Keratinocyte (primary cell): ENCODE measurements at regions not wholly inside any gene's neighbourhood (a gene's known extent, or its start where the extent isn't known, plus 50 kb on each side); places are given as distances from the start of the nearest gene placed in this dataset.

Source experiments
- DNase-seq: peaks from one replicate; pipeline ENCODE4 v3.0.0-alpha.2; 2011; ENCODE audit warnings: low read depth, missing footprints, low spot score
- FAIRE-seq: peaks from 2 replicates; lab custom pipeline; 2011; peaks lifted over from hg19 to GRCh38; lab: Jason Lieb, UNC
- H2AFZ ChIP-seq: 2 replicates; pipeline ENCODE4 v1.6.0; 2012; ENCODE audit warnings: low read length, control low read depth, inconsistent platforms; ENCODE audit not compliant: control insufficient read depth
- H3K27ac ChIP-seq: 2 replicates; pipeline ENCODE4 v1.5.1; 2011; ENCODE audit warnings: low read length; ENCODE audit not compliant: control insufficient read depth, insufficient read depth
- H3K27me3 ChIP-seq: 3 replicates; pipeline ENCODE4 v1.6.0; 2011; ENCODE audit warnings: low read length; ENCODE audit not compliant: control insufficient read depth, insufficient read depth; ENCODE audit errors: extremely low read depth
- H3K36me3 ChIP-seq, 2 experiments: 2 replicates in 1 of 2; 3 replicates in 1 of 2; pipeline ENCODE4 v1.5.1; 2011; ENCODE audit warnings: low read length in 2 of 2, mild to moderate bottlenecking in 1 of 2; ENCODE audit not compliant: control insufficient read depth in 2 of 2, insufficient read depth in 2 of 2; ENCODE audit errors: extremely low read depth in 1 of 2
- H3K4me1 ChIP-seq: 3 replicates; pipeline ENCODE4 v1.5.1; 2011; ENCODE audit warnings: low read length; ENCODE audit not compliant: control insufficient read depth, insufficient read depth; ENCODE audit errors: extremely low read depth
- H3K4me2 ChIP-seq: 3 replicates; pipeline ENCODE4 v1.6.0; 2011; ENCODE audit warnings: low read depth, low read length; ENCODE audit not compliant: control insufficient read depth, insufficient read depth; ENCODE audit errors: extremely low read depth
- H3K4me3 ChIP-seq, 3 experiments: fragments of 200-600 bp in 1 of 3; sonication (generic) in 1 of 3; 2 replicates in 2 of 3; 3 replicates in 1 of 3; pipeline ENCODE4 v1.5.1; 2011 to 2016; ENCODE audit warnings: low read length in 3 of 3, mild to moderate bottlenecking in 3 of 3, control low read depth in 2 of 3, inconsistent platforms in 1 of 3, low read depth in 1 of 3, mixed read lengths in 1 of 3, mixed run types in 1 of 3, moderate library complexity in 1 of 3; ENCODE audit not compliant: control insufficient read depth in 2 of 3, insufficient read depth in 2 of 3; ENCODE audit errors: extremely low read depth in 1 of 3
- H3K79me2 ChIP-seq: 2 replicates; pipeline ENCODE4 v1.6.0; 2012; ENCODE audit warnings: low read length; ENCODE audit not compliant: control insufficient read depth, insufficient read depth
- H3K9ac ChIP-seq: 3 replicates; pipeline ENCODE4 v1.6.0; 2011; ENCODE audit warnings: low read length; ENCODE audit not compliant: control insufficient read depth, insufficient read depth; ENCODE audit errors: extremely low read depth
- H3K9me1 ChIP-seq: 3 replicates; pipeline ENCODE4 v1.6.0; 2011; ENCODE audit warnings: low read length; ENCODE audit not compliant: control insufficient read depth, insufficient read depth; ENCODE audit errors: extremely low read depth
- H3K9me3 ChIP-seq: 2 replicates; pipeline ENCODE4 v1.5.1; 2012; ENCODE audit warnings: low read depth, low read length; ENCODE audit not compliant: control insufficient read depth
- H4K20me1 ChIP-seq: 3 replicates; pipeline ENCODE4 v1.6.0; 2011; ENCODE audit warnings: low read length; ENCODE audit not compliant: control insufficient read depth, insufficient read depth; ENCODE audit errors: extremely low read depth
- CTCF ChIP-seq, 3 experiments: IDR thresholded peaks in 1 of 3; conservative IDR thresholded peaks in 1 of 3; optimal IDR thresholded peaks in 1 of 3; 2 replicates in 2 of 3; 3 replicates in 1 of 3; pipeline versions ENCODE3 to v1.5.1; 2011; ENCODE audit warnings: low read length in 3 of 3, mild to moderate bottlenecking in 3 of 3, moderate library complexity in 2 of 3, control low read depth in 1 of 3, inconsistent platforms in 1 of 3; ENCODE audit not compliant: insufficient read depth in 2 of 3; ENCODE audit errors: extremely low read depth in 1 of 3
- EZH2 ChIP-seq: IDR thresholded peaks from one replicate; pipeline ENCODE4 v1.6.1; 2012; ENCODE audit warnings: inconsistent platforms, mild to moderate bottlenecking, low read length, moderate library complexity
- dilution Hi-C: fragments of 300-500 bp; cut with MboI; formaldehyde crosslinking; loops from one replicate; pipeline ENCODE4 v1.7.0; 2020; ENCODE audit warnings: low sequenced_read_pairs; ENCODE audit not compliant: extremely low pct_ligation_motif_present

- Histone ChIP-seq H3K4me3 (no peak overlapping the region), H3K9me3 (no peaks in the 10 kb centered on the region), H2AFZ (no peak overlapping the region), H3K4me2 (no peak overlapping the region), H3K9me1 (no peaks in the 10 kb centered on the region), H3K4me1 (no peaks in the 10 kb centered on the region), H4K20me1 (no peaks in the 10 kb centered on the region), H3K27ac (no peak overlapping the region), H3K27me3 (no peaks in the 10 kb centered on the region), H3K9ac (no peak overlapping the region), H3K79me2 (no peaks in the 10 kb centered on the region), H3K36me3 (no peaks in the 10 kb centered on the region)
- FAIRE-seq (no peak), DNase-seq (no peak)
- dilution Hi-C loops = no loop called here
- TF ChIP-seq EZH2 (no peak), CTCF (optimal IDR thresholded peaks at IDR 0.05 in 1 of 3, IDR thresholded peaks at IDR 0.05 in 1 of 3, conservative IDR thresholded peaks at IDR 0.05 in 1 of 3; ENCODE audit: extremely low read depth in 1 of 3, insufficient read depth in 2 of 3, low read length in 3 of 3) (no peak)
These were observed 199.3 kb downstream of the PCDH18 start for GRCh38 chr4:137333031-137333430.

- Histone ChIP-seq H3K27ac (no peak overlapping the region), H3K79me2 (no peaks in the 10 kb centered on the region), H3K9me3 (no peaks in the 10 kb centered on the region), H3K9ac (no peak overlapping the region), H3K4me1 (no peaks in the 10 kb centered on the region), H3K27me3 (no peaks in the 10 kb centered on the region), H3K4me2 (no peak overlapping the region), H3K9me1 (no peaks in the 10 kb centered on the region), H4K20me1 (no peaks in the 10 kb centered on the region), H3K36me3 (no peaks in the 10 kb centered on the region), H2AFZ (no peak overlapping the region), H3K4me3 (no peak overlapping the region)
- FAIRE-seq = no peak
- dilution Hi-C loops = no loop called here
- TF ChIP-seq EZH2 (no peak), CTCF (optimal IDR thresholded peaks at IDR 0.05 in 1 of 3, IDR thresholded peaks at IDR 0.05 in 1 of 3, conservative IDR thresholded peaks at IDR 0.05 in 1 of 3; ENCODE audit: extremely low read depth in 1 of 3, insufficient read depth in 2 of 3, low read length in 3 of 3) (no peak)
- DNase-seq = no peak
These were observed 220.0 kb downstream of the PCDH18 start for GRCh38 chr4:137312257-137312656.
